Smooth muscle cell (in vitro differentiated cells): ENCODE measurements at regions not wholly inside any gene's neighbourhood (a gene's known extent, or its start where the extent isn't known, plus 50 kb on each side); places are given as distances from the start of the nearest gene placed in this dataset.

Experiments used
- DNase-seq: peaks from one replicate; lab custom pipeline; 2025; ENCODE audit not compliant: unreplicated experiment; lab: John Stamatoyannopoulos, UW
- H2AFZ ChIP-seq: fragments of 200-600 bp; sonication (generic); 2 replicates; pipeline ENCODE4 v1.6.0; 2016; ENCODE audit warnings: antibody characterized with exemption, low read depth, mild to moderate bottlenecking
- H3F3A ChIP-seq: fragments of 200-600 bp; sonication (generic); 2 replicates; pipeline ENCODE4 v1.6.0; 2017; ENCODE audit warnings: antibody characterized with exemption, low read depth
- H3K27ac ChIP-seq: fragments of 200-600 bp; sonication (generic); 2 replicates; pipeline ENCODE4 v1.5.1; 2016; ENCODE audit warnings: low read depth, mild to moderate bottlenecking
- H3K27me3 ChIP-seq: fragments of 200-600 bp; sonication (generic); 2 replicates; pipeline ENCODE4 v1.6.1; 2016; ENCODE audit warnings: low read depth, mild to moderate bottlenecking
- H3K36me3 ChIP-seq: fragments of 200-600 bp; sonication (generic); 2 replicates; pipeline ENCODE4 v1.5.1; 2016; ENCODE audit warnings: low read depth
- H3K4me1 ChIP-seq: fragments of 200-600 bp; sonication (generic); 2 replicates; pipeline ENCODE4 v1.5.1; 2016; ENCODE audit warnings: low read depth
- H3K4me2 ChIP-seq: fragments of 200-600 bp; sonication (generic); 2 replicates; pipeline ENCODE4 v1.6.0; 2016; ENCODE audit warnings: mild to moderate bottlenecking
- H3K4me3 ChIP-seq: fragments of 200-600 bp; sonication (generic); 2 replicates; pipeline ENCODE4 v1.5.1; 2016; ENCODE audit warnings: mild to moderate bottlenecking
- H3K79me2 ChIP-seq: fragments of 200-600 bp; sonication (generic); 2 replicates; pipeline ENCODE4 v1.6.0; 2016; ENCODE audit warnings: low read depth, mild to moderate bottlenecking
- H3K9ac ChIP-seq: fragments of 200-600 bp; sonication (generic); 2 replicates; pipeline ENCODE4 v1.6.0; 2016; ENCODE audit warnings: low read depth
- H3K9me3 ChIP-seq: fragments of 200-600 bp; sonication (generic); replicated peaks from 2 replicates; pipeline ENCODE4 v1.5.1; 2016; ENCODE audit warnings: low read depth
- H4K20me1 ChIP-seq: fragments of 200-600 bp; sonication (generic); 2 replicates; pipeline ENCODE4 v1.6.0; 2016; ENCODE audit warnings: low read depth
- CTCF ChIP-seq: fragments of 200-600 bp; sonication (generic); IDR thresholded peaks from 2 replicates; pipeline ENCODE4 v1.5.1; 2017; ENCODE audit warnings: borderline replicate concordance, mild to moderate bottlenecking, antibody characterized with exemption; ENCODE audit not compliant: insufficient read depth, poor library complexity, severe bottlenecking
- WGBS: methylation state at CpG from one replicate; pipeline ENCODE4 v1.1.7; 2016; ENCODE audit warnings: low lambda C conversion rate; 5-methylcytosine and 5-hydroxymethylcytosine counted together

- H3F3A ChIP-seq: no peaks in the 10 kb centered on the region
- no peak overlapping the region for H3K9ac ChIP-seq
- no peaks in the 10 kb centered on the region for H3K79me2 ChIP-seq
- 98% methylated on average over 2 of the region's 2 CpGs for WGBS
- H3K36me3 ChIP-seq: no peaks in the 10 kb centered on the region
- H3K4me3 ChIP-seq: no peak overlapping the region
- no peaks in the 10 kb centered on the region for H3K4me1 ChIP-seq
- no peak overlapping the region for H3K4me2 ChIP-seq
- no peak overlapping the region for H3K27ac ChIP-seq
- H2AFZ ChIP-seq: no peak overlapping the region
- TF ChIP-seq CTCF: no peak
- no peaks in the 10 kb centered on the region for H3K9me3 ChIP-seq
- no peaks in the 10 kb centered on the region for H3K27me3 ChIP-seq
- DNase-seq: no peak
- no peaks in the 10 kb centered on the region for H4K20me1 ChIP-seq
Measured at GRCh38 chr12:16096273-16096849, 181.1 kb downstream of the SLC15A5 start.

- Histone ChIP-seq H2AFZ (no peak overlapping the region), H3K27ac (no peak overlapping the region), H3K27me3 (no peaks in the 10 kb centered on the region), H3K4me1 (no peaks in the 10 kb centered on the region), H3K9ac (no peak overlapping the region), H3K4me2 (no peak overlapping the region), H3K36me3 (no peaks in the 10 kb centered on the region), H3K4me3 (no peak overlapping the region), H3F3A (no peaks in the 10 kb centered on the region), H3K9me3 (no peaks in the 10 kb centered on the region), H3K79me2 (no peaks in the 10 kb centered on the region), H4K20me1 (no peaks in the 10 kb centered on the region)
- 61% methylated on average over 4 of the region's 4 CpGs for WGBS
- TF ChIP-seq CTCF: no peak
- no peak for DNase-seq
Measured at GRCh38 chr12:16095531-16096110, 181.9 kb downstream of the SLC15A5 start.

- no peaks in the 10 kb centered on the region for H3K27me3 ChIP-seq
- no peak overlapping the region for H3K9ac ChIP-seq
- no peaks in the 10 kb centered on the region for H3K36me3 ChIP-seq
- no peak overlapping the region for H3K4me2 ChIP-seq
- no peaks in the 10 kb centered on the region for H3F3A ChIP-seq
- no peak overlapping the region for H2AFZ ChIP-seq
- no peak for TF ChIP-seq CTCF
- no peaks in the 10 kb centered on the region for H3K79me2 ChIP-seq
- no peak for DNase-seq
- H3K27ac ChIP-seq: no peak overlapping the region
- H4K20me1 ChIP-seq: no peaks in the 10 kb centered on the region
- H3K4me3 ChIP-seq: no peak overlapping the region
- 37% methylated on average over 2 of the region's 2 CpGs for WGBS
- no peaks in the 10 kb centered on the region for H3K9me3 ChIP-seq
- H3K4me1 ChIP-seq: no peaks in the 10 kb centered on the region
Measured at GRCh38 chr12:16094437-16094836, 183.0 kb downstream of the SLC15A5 start.

GRCh38 chr12:16093825-16094224 is 182.7 kb downstream of the DERA start:
- Histone ChIP-seq H3K4me3 (no peak overlapping the region), H3K9ac (no peak overlapping the region), H3K4me2 (no peak overlapping the region), H4K20me1 (no peaks in the 10 kb centered on the region), H3K4me1 (no peaks in the 10 kb centered on the region), H2AFZ (no peak overlapping the region), H3F3A (no peaks in the 10 kb centered on the region), H3K9me3 (no peaks in the 10 kb centered on the region), H3K79me2 (no peaks in the 10 kb centered on the region), H3K27ac (no peak overlapping the region), H3K36me3 (no peaks in the 10 kb centered on the region), H3K27me3 (no peaks in the 10 kb centered on the region)
- no peak for TF ChIP-seq CTCF
- no peak for DNase-seq
